HG02884 (cell line): ENCODE measurements at regions not wholly inside any gene's neighbourhood (a gene's known extent, or its start where the extent isn't known, plus 50 kb on each side); places are given as distances from the start of the nearest gene placed in this dataset.

ENCODE experiments used
- ATAC-seq: cut with Tn5 transposase; IDR thresholded peaks from one replicate; pipeline ENCODE4 v1.9.1; 2021; ENCODE audit warnings: mild to moderate bottlenecking, moderate library complexity; ENCODE audit not compliant: unreplicated experiment

DNA sequence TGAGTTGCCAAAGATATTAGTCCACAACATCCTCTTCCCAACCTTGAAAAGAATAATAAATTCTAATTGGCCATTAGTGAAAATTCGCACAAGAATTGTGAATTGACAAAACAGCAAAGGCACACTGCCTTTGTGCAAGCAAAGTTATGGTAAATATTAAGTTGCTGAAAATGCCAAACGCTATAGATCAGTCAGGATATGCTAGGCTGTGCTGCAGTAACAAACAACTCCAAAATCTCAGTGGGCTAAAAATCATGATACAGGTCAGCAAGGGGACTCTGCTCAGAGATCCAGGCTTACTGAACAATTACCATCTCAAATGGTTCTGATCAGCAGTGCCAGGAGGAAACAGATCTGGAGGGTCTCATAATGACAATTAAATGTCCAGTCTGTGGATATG, 238.0 kb upstream of the IGF1R start:
- no peak for ATAC-seq

DNA sequence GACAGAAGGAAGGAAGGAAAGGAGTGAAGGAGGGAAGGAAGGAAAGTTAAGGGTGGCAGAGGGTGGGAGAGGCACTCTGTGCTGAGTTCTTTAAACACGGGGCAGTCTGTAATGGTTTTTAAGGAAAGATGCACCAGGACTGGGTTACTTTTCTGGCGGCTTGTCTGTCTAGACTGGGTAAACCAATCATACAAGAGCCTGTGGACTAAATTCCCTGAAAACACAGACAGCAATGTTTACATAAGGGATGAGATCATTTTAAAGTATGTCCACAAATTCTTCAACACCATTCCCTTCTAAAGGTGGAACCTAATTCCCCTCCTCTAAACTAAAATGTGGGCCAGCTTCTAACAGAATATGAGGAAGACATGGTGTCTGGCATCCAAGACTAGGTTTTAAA, 235.5 kb upstream of the IGF1R start:
- ATAC-seq: no peak

DNA sequence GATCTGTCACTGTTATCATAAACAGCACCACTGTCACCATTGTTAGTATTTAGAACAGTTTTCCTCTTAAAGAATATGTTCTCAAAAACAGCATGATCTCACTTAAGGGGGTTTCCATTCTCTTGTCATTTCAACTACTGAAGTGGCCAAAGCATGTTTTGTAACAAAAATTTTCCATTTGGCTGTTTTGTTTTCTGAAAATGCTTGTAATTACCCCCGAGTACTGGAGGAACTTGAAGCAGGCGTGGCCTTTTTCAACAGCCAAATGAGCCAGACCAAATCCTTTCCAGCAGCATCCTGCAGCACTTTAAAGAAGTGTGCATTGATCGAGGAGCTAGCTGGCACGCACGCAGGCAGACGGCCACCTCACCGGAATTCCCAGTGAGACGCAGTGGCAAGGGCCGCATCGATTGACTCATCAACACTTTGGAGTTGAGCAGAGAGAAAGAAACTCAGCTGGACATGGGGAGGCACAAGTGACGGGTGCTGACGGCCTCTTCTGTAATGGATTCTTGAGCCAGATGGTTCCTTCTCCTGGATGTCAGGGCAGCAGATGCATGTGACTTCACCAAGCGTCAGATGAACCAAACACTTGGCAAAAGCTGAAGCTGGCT, 234.3 kb upstream of the IGF1R start:
- no peak for ATAC-seq

DNA sequence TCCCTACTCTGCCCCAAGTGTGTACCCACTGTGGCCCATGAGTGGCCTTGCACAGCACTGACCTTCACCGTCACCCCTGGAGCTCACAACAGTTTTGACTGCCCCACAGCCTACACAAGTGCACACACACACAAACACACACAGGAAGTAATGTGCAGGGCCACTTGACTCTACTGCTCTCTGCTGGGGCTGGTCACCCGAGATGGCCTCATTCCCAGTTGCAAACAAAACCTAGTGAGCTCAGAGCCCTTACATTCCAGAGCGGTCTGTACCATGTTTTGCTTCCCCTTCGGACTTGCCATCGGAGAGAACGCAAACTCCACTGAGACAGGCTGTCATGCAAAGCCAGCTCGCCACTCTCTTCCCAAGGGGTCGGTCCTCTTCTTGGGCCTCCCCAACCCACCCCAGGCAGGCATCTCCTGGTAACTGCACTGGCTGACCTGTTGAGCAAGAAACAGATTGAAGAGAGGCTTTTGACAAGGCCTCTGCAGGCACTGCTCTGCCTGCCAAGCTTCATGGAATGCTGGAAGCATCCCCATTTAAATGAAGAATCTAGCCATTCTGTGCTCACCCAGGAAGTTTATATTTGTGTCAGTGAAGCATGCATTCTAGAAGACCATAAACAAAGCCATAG, 232.0 kb upstream of the IGF1R start:
- ATAC-seq: no peak

DNA sequence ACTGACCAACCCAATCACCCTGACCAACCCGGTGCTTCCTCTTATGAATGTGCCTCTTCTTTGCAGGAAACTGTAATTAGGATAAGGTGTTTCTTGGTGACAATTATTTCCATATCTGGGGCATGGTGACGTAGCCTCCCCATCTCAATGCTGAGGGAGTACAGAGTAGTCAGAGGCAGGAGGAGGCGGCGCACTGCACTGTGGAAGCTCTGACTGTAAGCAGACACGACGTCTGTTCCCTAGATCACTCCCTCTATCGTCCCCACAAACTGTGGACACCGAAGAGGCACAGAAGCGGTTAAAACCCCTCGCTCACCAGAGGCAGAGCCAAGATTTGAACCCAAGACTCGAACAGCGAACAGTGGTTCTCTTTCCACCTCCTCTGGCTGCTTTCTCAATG, 231.0 kb upstream of the IGF1R start:
- ATAC-seq: no peak

DNA sequence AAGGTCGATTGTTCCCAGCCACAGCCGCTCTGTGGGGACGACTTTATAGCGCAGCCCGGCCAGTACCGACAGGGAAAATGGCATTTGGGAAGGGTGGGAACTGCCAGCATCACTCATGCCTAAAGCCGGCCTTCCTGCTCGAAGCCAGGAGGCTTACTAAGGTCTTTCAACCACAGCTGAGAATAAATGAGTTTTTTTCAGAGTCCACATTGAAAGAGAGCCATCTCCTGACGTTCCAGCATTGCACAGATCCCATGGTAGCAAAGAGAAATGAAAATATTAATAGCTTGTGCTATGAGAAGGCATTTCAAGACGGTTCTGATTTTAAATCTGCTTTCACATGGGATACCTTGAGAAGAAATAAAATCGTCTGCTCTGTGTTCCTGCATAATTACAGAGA, 230.2 kb upstream of the IGF1R start:
- no peak for ATAC-seq

DNA sequence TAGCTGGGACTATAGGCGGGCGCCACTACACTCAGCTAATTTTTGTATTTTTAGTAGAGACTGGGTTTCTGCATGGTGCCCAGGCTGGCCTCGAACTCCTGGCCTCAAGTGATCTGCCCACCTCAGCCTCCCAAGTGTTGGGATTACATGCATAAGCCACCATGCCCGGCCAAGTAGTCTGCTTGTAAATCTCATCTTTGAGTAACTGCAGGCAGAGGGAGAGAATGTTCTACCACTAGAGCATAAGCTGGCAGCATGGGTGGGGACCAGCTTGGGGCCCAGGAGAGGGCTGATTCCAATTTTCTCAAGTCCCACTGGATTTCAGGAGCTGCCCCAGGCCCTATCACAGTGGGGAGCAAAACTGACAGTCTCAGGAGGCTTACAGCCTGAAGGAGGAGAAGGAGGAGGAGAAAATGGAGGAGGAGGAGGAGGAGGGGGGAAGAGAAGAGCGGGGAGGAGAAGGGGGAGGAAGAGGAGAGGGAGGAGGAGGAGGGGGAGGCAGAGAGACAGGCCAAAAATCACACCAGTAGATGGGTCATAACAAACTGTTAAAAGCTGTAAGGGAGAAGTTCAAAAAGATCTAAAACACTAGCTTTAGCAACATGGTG, 229.1 kb upstream of the IGF1R start:
- no peak for ATAC-seq

DNA sequence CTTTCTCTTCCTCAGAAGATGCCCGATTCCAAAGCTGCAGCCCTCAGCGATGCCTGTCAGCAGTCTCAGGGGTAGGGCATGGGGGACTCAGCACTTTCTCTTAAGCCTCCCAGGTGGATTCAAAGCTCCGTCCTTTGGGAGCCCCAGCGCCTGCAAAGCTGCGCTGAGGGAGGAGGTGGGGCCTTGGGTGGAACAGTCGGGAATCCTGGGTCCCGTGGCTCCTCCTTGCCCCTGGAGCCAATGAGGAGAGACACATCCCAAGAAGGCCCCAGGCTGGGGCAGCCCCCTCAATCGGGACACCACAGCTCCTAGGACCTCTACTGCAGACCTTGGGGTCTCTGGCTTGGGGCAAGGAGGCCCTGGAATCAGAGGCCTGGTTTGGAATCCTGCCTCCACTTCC, 227.5 kb upstream of the IGF1R start:
- ATAC-seq: no peak

DNA sequence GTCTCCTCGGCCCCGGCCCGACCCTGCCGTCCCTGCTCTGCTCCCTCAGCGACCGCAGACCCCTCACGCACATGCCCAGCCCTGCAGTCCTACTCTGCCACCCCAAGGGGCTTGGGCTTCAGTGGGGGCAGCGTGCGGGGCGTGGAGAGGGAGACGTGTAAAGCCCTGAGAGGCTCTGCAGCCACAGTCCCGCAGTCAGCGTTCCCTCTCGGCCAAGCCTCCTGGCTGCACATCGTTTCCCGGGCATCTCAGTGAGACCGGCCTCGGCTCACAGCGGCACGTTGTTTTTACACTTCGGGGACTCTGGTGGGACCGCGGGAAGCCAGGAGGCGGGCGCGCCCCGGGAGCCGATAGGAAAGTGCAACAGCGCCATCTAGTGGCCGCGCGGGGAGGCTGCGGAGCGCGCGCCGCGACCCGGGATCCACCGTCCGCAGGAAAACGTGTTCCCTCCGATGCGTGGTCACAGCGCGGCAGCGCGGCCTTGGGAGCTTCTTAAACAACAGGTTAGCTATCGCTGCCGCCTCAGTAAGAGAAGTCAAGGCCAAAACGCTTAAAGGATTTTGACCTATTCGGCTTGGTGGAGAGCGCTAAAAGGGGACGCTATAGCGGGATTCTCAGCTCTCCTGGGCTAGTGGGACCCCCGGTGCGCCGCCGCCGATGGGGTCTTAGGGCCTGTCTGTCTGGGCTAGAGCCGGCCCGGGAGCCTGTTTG, 226.8 kb upstream of the IGF1R start:
- ATAC-seq: peak; percentile 69

DNA sequence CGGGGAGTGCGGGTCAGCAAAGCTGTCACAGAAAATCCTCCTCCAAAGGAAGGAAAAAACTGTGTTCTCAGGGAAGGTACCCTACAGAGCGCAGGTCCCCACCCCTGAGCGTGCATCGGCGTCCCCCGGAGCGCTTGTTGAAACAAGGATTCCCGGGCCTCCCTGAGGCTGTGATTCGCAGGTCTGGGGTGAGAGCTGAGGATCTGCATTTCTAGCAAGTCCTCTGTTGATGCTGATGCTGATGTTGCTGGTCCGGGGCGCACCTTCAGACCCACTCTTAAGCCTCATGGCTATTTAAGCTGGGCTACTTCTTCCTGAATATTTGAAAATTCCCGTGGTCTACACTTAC, 226.2 kb upstream of the IGF1R start:
- ATAC-seq: no peak

DNA sequence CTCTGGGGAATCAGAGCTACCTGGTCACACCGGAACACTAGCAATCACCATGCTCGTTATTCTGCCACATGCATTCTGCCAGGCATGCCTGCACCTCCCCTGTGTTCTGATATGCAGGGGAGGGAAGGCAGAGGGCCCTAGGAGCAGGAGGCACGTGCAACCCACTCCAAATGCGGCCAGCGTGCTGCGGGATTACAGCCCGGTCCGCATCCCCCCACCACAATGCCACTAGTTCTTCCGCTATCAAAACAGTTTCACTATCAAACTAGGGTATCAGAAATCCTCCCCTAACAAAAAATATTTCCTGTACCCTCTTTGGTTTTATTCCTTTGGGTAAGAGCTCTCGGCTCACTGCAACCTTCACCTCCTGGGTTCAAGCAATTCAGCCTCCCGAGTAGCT, 223.2 kb upstream of the IGF1R start:
- ATAC-seq: no peak

DNA sequence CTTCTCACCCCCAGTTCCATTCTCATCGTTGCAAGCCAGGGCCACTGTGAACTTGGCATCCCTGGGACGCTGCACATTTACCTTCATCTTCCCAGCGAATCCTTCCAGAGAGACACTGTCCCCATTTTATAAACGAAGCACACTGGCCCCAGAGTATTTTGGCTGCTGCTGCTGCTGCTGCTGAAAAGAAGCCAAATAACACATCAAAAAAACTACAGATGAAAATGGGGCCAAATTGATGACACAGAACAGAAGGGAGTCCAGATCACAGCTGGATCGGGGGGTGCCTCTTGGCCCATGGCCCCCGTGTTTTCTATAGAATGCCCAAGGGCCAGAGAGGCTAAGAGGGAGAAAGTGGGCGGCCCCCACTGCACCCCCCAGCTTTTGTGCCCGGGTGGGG, 221.0 kb upstream of the IGF1R start:
- no peak for ATAC-seq

DNA sequence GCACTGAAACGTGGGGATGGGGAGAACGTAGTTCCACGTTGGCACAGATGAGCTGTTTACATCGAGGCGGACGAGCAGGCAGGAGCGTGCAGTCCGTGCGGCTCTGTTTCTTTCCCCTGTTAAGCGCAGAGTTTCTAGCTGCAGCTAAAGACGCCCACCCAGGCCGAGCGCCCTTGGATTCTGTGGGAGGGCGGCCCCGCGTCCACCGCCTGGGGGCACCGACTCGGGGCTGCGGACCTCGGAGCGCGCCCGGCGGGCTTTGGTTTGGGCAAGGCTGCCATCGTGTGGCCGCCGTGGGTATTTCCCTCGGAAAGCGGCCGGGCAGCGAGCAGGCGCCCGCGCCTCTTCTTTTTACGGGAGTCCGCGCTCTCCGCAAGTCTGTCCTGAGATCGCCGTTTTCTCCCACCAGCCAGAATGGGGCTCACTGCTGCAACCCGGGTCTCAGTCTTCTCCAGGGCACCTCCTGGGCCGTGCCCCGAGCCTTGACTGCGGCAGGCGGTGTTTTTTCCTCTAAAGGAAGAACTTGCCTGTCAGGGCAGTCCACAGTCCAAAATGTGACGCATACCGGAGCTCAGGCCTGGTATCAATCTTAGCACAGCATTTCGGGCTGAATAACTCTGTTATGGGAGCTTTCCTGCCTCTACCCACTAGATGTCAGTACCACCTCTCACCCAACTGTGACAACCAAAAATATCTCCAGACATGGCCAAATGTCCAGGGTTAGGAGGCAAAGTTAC, 219.9 kb upstream of the IGF1R start:
- ATAC-seq: peak; percentile 95

DNA sequence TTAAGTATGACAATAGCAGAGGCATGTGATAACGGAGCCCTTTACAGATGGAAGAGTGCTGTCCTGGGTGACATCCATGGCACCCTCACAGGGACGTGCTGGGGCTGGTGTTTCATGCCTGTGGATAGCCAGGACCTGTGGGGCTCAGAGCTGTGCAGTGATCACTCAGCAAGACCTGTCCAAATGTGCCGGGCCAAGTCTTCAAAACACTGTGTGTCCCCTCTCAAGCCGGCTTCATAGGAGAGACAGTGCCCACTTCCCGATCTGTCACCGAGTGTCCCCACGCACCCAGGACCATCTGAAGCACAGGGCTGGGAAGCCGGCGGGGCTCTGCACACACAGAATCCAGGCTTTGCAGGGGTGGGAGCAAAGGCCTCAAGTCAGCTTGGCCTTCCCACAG, 217.2 kb upstream of the IGF1R start:
- ATAC-seq: no peak

DNA sequence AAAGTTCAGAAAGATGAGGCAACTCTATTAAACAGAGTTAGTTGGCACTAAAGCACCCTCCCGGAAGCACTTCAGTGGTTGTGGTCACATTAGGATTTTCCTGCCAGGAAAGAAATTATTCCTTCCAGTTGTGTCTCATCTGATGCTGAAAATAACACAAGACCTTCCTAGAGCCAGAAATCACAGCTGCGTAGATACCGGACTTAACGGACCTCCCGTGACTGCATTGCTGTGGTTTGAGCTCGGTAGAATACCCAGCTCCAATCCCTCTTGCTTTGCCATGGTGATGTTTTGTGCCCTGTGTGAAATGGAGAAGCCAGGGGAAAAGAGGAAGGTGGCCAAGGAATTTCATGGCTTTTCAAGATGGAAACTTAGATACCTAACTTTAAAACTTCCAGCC, 215.0 kb upstream of the IGF1R start:
- no peak for ATAC-seq

DNA sequence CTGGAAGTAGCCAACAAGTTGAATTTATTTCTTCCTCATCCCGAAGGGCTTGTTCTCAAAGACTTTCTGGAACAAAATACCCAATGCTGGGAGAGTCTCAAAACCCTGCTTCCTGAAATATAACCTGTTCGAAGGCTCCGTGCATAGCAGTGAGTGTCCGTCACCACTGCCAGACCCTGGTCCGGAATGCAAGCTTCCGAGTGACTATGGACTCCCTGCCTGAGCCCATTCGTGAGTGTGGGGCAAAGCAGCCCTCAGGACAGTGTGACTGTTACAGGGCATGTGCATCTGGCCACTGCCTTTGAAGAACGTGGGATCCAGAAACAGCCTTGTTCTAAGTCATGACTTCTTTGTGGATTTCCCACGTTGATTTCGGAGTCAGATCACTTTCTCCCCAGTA, 214.5 kb upstream of the IGF1R start:
- no peak for ATAC-seq

DNA sequence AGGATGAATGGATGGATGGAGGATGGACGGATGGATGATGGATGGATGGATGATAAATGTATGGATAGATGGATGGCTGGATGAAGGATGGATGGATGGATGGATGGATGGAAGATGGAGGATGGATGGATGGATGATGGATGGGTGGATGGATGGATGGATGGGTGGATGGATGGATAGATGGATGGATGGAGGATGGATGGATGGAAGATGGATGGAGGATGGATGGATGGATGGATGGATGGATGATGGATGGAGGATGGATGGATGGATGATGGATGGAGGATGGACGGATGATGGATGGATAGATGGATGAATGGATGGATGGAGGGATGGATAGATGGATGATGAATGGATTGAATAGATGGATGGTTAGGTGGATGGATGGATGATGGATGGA, 210.6 kb upstream of the IGF1R start:
- no peak for ATAC-seq

DNA sequence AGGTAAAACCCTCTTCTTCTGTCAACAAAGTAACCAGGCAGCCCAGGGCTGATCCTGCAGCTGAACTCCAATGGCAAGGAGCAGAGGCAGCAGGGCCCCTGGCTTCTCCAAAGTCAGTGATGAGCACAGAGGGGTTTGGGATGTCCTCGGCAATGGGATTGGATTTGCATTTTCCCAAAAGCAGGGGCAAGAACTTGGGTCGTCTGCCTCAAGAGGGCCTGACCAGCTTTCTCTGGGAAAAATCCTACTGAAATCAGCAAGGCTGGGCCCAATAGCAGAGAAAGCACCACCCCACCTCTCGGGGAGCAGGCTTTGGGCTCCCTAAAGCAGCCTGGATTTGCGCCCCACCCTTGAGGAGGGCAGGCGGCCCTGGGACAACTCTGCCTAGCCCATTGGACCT, 210.0 kb upstream of the IGF1R start:
- ATAC-seq: no peak

DNA sequence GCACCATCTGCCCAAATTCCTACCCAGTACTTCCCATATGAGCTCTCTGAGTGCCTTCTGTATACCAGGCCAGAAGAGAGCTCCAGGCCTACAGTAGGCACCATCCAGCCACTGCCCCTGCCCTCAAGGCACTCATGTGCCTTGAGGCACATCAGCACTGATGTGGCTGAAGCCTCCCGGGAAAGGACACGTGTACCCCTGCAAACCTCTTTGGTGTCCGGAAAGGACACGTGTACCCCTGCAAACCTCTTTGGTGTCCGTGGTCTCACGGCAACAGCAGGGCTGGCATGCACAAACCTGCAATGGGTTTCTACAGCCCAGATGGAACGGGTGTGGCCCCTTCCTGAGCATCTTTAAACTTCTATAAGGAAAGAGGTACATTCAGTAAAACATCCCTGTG, 209.4 kb upstream of the IGF1R start:
- no peak for ATAC-seq

DNA sequence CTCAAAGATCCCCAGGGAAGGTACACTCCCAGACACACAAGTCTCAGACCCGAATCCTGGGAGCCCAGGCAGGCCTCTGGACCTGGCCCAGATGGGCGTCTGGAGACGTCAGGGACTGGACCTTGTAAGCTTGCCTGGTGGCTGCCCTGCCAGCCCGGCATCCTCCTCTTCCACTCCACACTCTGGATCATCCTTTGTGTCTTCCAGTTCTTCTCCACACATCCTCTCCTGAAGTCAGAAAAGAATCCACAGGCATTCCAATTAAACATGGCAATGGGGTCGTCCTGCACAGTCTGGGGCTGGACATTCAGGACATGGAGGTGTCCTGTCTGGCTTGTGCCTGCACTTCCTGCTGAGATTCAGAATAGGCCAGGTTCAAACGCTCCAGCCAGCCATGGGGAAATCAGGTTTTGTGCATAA, 208.8 kb upstream of the IGF1R start:
- ATAC-seq: no peak

DNA sequence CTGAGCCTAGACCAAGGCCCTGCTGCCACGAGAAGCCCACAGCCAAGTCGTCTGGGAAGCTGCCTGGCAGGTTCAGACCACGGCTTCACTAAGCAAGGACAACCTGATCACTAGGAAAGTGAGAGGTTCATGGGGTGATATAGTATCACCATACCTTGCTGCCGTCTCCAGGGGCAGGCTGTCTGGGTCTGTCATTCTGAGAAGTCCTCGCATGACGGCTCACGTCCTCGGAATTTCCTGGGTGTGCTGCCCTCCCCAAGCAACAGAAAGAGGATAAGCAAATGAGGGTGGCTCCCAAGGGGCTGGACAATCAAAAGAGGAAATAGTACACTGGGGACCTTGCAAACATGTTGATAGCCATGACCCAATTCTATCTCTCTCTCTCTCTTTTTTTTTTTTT, 207.4 kb upstream of the IGF1R start:
- peak; percentile 55 for ATAC-seq

DNA sequence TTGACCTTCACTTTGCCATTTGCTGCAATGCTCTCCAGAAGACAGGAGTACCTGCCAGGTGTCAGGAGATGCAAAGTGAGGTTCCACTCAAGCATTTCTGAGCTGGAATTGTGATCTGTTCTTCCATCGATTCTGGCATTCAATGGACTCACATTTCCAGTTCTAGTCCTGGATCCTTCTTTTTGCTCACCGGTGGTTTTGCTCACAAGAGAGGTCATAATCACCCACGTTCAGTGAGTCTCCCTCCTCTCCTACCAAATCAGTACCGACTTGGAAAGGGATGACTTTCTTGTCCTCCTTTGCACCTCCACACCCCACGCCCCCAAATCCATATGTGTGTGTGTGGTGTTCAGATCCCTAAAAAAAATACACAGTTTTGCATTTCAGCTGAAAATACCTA, 206.7 kb upstream of the IGF1R start:
- no peak for ATAC-seq
